ENCODE measurements at regions not wholly inside any gene's neighbourhood (a gene's known extent, or its start where the extent isn't known, plus 50 kb on each side); places are given as distances from the start of the nearest gene placed in this dataset.

DNA sequence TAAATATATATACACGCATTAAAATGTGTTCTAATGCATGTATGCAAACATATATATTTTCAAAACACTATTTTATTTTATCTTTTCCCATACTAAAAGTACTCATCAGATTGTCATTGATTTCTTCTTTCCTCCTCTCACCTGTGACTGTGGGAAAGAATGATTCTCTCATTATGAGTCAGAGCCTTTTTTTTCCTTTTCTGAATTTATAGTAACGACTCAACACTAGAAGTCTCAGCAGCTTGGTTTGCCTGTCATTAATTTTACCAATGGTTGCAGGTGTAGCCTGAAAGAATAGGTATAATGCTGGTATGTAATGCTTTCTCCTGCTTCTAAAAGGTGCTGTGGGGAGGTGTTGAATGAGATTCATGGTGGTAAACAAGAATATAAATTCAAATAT lies 328.7 kb downstream of the UTRN start:
- no peak for TF ChIP-seq TCF7 (CRISPR knock-in tag; IDR thresholded peaks at IDR 0.05; ENCODE audit: low read depth)
- TF ChIP-seq, protein P1, sequence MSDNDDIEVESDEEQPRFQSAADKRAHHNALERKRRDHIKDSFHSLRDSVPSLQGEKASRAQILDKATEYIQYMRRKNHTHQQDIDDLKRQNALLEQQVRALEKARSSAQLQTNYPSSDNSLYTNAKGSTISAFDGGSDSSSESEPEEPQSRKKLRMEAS (CRISPR knock-in tag; IDR thresholded peaks at IDR 0.05): no peak

Measured in WTC11 (cell line).